Stimulated activated CD4-positive, alpha-beta T cell treated with anti-CD3 and anti-CD28 coated beads, Interleukin-4, amount 100 ng/mL, for 1 hour (primary cell): ENCODE measurements at regions not wholly inside any gene's neighbourhood (a gene's known extent, or its start where the extent isn't known, plus 50 kb on each side); places are given as distances from the start of the nearest gene placed in this dataset.
"Not testable (repeated sequence)": the region's sequence is repeated elsewhere in the genome, so short reads cannot be mapped to it uniquely, and the experiment has no call there.

ENCODE experiments used
- DNase-seq: peaks from one replicate; pipeline ENCODE4 v3.0.0-alpha.2; 2020

DNA sequence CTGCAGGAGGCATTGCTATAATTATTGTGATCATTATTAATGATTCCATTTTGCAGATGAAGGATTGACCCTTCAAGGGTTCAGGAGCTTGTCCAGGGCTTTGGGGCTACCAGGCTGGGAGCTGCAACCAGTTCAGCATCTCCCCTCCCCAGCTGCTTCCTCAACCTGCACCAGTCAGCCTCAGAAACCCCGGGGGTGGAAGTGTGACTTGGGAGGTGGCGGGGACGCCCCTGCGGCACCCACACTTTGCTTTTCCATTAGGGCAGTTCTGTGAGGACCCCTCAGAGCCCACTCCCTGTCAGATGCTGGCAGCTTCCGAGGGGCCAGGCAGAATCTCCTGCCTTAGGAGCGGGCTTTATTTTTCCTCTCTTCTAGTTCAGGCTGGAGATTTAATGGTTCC is 85.6 kb downstream of the OLFM1 start:
- DNase-seq: no peak

DNA sequence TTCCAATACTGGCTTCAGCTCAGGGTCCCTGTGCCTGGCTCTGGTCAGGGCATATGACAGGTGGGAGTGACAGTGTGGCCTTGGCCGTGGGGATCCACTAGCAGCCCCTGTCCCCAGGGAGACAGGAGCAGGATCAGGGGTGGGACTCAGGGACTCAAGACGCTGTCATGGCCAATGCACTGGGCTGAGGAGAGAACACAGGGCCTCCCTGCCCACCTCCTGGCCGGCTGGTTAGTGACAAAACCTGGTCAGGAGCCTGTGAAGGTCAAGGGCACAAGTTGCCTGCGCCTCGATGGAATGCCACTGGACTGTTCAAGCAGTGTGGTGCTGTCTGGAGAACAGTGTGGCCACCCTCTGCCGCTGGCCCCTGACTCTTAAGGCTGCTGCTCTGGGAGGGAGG is 86.8 kb downstream of the OLFM1 start:
- no peak for DNase-seq

DNA sequence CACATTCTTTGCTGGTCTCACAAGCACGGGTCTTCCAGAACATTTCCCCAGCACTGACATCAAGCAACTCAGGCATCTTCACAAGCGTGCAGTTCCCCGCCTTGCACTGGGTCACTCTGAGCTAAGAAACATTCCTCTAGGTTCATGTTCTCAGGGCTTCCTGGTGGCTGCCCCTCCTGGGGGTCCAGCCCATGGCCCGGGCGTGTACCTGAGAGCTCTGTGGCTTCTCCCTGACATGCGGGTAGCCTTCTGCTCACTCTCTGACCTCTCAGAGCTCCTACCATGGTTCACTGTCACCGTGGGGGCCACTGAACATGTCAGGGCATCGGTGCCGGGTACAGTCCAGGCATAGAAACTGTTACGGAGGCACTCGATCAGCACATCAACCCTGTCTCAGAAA is 87.5 kb downstream of the OLFM1 start:
- DNase-seq: no peak

GRCh38 chr9:135176284-135176683 is 88.8 kb downstream of the OLFM1 start:
- no peak for DNase-seq

- DNase-seq: not testable (repeated sequence)
These were observed 90.1 kb downstream of the OLFM1 start for GRCh38 chr9:135177562-135177961.

GRCh38 chr9:135178498-135178897 is 91.0 kb downstream of the OLFM1 start:
- no peak for DNase-seq

DNA sequence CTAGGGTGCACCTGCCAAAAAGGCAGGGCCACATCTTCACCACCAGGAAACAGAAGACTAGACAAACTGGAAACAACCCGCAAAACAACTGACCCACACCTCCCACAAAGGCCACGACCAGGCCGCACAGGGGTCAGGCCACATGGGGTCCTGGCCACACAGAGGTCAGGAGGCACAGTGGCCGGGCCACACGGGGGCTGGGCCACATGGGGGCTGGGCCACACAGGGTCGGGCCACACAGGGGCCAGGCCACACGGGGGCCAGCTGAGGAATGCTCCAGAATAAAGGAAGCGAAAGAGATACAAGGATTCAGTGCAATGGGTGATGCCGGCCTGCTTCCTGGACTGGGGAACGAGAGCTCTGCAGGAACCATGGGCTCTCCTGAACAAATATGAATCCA is 91.6 kb downstream of the OLFM1 start:
- no peak for DNase-seq

- no peak for DNase-seq
These were observed 92.5 kb downstream of the OLFM1 start for GRCh38 chr9:135179976-135180375.

DNA sequence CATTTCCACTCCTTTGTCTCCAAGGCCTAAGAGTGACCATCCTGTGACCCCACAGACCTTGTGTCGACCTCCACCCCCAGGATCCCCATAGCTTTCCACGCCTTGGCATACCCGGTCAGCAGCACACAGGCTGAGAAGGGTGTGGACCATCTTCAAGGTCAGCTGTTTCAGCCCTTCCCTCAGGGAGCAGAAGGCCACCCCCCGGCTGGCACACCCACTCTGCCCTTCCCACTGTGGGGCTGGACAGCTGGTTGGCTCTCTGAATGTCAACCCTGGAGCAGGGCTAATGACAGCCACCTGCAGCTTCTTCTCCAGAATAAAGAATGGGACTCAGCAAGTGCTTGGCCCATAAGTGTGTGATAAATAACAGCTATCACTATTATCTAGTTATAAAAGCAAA is 93.1 kb downstream of the OLFM1 start:
- no peak for DNase-seq

- DNase-seq: no peak
These were observed 93.9 kb downstream of the OLFM1 start for GRCh38 chr9:135181336-135181735.

- not testable (repeated sequence) for DNase-seq
These were observed 94.4 kb downstream of the OLFM1 start for GRCh38 chr9:135181841-135182240.

GRCh38 chr9:135183069-135183468 is 95.6 kb downstream of the OLFM1 start:
- no peak for DNase-seq

- DNase-seq: no peak
These were observed 96.2 kb downstream of the OLFM1 start for GRCh38 chr9:135183528-135184180.

GRCh38 chr9:135184181-135185053 is 96.9 kb downstream of the OLFM1 start:
- no peak for DNase-seq

DNA sequence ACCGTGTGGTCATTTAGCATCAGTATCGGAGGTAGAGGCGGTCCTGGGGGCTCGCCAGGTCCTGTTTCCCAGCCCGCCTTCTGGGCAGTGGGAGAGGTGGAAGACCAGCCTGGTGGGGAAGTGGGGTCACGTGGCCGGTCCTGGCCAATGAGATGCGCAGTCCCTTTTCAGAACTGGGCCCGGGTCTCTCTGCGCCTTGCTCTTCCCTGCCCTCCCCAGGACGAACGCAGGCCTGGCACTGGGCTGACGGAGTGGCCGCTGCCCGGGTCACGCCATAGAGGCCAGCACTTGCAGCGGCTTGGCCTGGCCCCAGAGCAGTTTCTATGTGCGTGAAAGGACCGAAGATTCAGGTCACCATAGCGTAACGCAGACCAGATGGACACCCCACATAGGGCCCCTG is 97.6 kb downstream of the OLFM1 start:
- no peak for DNase-seq

DNA sequence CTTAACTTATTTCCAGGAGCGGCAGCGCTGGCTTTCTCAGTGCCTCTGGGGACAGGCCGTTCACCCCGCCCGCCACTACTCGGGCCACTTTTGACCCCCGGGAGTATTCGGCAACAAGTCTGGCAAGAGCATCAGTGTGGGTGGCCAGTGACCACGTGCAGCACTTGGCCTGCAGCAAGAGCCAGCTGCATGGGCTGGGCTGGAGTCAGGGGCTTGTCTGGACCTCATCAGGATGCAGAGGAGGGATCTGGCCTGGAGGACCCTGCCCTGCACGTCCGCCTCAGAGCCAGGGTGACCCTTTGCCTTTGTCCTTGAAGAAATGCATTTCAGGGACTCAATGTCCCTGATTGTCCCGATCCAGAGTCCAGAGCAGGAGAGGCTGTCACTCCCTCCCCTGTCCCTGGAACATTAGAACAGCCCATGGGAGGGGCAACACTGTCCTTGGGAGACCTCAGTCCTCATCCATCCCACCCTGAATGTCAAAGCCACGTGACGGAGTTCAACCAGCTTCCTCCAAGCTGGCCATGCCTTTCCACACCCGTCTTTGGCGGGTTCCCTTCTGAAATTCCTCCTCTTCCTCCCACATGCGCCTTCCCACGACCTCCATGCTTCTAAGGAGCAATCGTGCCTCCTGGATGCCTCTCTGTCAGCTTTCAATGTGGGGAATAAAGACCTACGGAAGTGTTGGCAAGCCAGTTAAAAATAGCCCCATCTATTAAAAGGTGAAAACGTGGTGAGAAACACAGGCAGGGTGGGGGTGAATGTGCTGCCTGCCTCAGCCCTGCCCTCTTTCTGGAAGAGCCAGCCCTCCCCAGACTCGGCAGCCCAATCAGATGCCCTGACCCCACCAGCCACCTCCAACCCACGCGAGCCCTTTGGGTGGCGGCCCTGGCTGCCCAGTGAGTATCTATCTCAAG is 99.0 kb downstream of the OLFM1 start:
- DNase-seq: no peak

- DNase-seq: no peak
These were observed 99.9 kb downstream of the OLFM1 start for GRCh38 chr9:135187365-135187764.

DNA sequence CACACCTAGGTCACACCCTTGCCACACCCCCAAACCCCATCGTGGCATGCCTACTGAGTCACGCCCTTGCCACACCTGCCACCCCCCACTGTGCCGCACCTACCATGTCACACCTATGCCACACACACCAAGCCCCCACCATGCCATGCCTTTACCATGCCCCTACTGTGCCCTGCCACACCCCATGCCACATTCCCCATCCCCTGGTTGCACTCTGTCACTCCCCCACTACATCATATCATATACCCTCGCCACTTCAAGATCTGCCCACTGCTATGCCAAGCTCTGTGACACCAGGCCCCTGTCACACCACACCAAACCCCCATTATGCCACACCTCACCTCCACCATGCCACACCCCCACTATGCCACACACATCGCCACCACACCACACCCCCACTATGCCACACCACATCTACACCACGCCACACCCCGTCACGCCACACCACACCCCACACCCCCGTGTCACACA is 101.2 kb downstream of the OLFM1 start:
- no peak for DNase-seq

GRCh38 chr9:135189497-135189896 is 102.0 kb downstream of the OLFM1 start:
- no peak for DNase-seq

DNA sequence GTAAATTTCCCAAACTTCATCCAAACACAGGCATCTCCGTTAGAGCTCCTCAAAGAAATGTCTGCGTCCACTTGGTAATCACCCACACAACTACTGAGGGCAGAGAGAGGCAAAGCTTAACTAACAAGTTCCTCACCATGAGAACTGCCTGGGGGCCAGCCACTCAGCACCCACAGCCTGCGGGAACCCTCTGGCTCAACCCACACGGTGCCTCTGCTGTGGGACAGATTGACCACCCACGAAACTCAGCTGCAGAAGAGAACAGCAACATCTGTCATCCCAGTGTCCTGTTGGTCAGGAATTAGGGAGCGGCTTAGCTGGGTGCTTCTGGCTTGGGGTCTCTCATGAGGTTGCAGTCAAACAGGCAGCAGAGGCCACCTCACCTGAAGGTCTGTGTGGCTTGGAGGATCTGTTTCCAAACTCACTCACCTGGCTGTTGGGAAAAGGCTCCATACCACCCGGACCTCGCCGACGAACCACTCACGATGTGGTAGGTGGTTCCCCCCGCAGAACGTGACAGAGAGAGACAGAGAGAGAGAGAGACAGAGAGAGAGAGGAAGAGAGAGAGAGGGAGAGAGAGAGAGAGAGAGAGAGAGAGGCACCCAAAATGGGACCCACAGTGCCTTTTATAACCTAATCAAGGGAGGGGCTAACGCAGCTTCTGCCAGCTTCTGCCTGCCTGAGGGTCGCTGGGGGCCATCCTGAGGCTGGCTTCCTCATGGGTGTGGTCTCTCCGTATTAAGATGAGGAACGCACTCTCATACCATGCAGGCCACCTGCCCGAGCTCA is 103.5 kb downstream of the OLFM1 start:
- DNase-seq: no peak

DNA sequence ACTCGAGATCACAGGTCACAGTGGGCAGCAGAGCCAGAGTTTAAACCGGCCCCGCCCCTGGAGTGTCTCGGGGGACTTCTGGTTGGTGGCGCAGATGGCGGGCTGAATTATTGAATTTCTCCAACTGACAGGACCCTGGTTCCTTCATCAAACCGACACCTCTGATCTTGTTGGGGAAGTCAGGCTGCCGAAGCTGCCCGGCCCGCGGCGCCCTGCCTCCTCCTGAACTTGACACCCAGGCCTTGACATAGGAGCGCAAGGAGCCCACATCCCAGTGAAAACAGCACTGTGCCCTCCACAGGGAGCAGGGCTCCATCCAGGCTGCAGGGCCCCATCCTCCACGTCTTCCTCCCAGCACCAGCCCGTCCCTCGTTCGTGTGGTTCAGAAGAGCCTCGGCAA is 105.2 kb downstream of the OLFM1 start:
- no peak for DNase-seq

DNA sequence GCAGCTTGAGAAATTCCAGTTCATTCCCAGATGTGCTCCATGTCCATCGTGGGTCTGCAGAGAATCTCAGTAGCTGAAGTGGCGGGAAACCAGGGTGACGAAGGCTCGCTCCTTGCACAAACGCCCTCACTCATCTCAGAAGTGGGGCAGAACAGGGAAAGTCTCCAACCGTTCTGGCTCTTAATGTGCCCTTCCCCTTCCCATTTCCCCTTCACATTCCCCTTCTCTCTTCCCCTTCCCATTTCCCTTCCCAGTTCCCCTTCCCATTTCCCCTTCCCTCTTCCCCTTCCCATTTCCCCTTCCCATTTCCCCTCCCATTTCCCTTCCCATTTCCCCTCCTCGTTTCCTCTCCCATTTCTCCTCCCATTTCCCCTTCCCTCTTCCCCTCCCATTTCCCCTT is 108.5 kb downstream of the OLFM1 start:
- not testable (repeated sequence) for DNase-seq
